HepG2 (cell line): ENCODE measurements at regions not wholly inside any gene's neighbourhood (a gene's known extent, or its start where the extent isn't known, plus 50 kb on each side); places are given as distances from the start of the nearest gene placed in this dataset.

ENCODE experiments used
- ATF5 ChIP-seq: sonication (generic); formaldehyde crosslinking; IDR thresholded peaks from 2 replicates; pipeline ENCODE4 v1.4.0; 2020; ENCODE audit warnings: mild to moderate bottlenecking, low read depth, missing genetic modification reagents
- CBX5 ChIP-seq: sonication (generic); formaldehyde crosslinking; IDR thresholded peaks from 2 replicates; pipeline ENCODE4 v1.4.0; 2020; ENCODE audit warnings: missing genetic modification reagents, borderline replicate concordance
- FOSL2 ChIP-seq: sonication (generic); formaldehyde crosslinking; IDR thresholded peaks from 2 replicates; pipeline ENCODE4 v1.4.0; 2020; ENCODE audit warnings: missing genetic modification reagents
- FOXA1 ChIP-seq, 2 experiments: fragments of 450-650 bp in 1 of 2; sonication (generic) in 1 of 2; formaldehyde crosslinking in 1 of 2; IDR thresholded peaks; 2 replicates each; pipeline versions ENCODE4 v1.4.0 to v1.6.1; 2016 to 2020; ENCODE audit warnings: missing genetic modification reagents in 1 of 2
- GABPA ChIP-seq, 2 experiments: IDR thresholded peaks; 2 replicates each; pipeline ENCODE4 v1.6.1; 2011 to 2016; ENCODE audit warnings: low read depth in 2 of 2, low read length in 1 of 2, missing biosample characterization in 1 of 2, missing genetic modification characterization in 1 of 2
- HMGXB4 ChIP-seq, 2 experiments: sonication (generic) in 1 of 2; formaldehyde crosslinking in 1 of 2; IDR thresholded peaks; 2 replicates each; pipeline versions ENCODE4 v1.4.0 to v1.6.1; 2018 to 2020; ENCODE audit warnings: missing genetic modification reagents in 2 of 2, borderline replicate concordance in 1 of 2, low read depth in 1 of 2, mild to moderate bottlenecking in 1 of 2, missing biosample characterization in 1 of 2
- HNF4A ChIP-seq: sonication (generic); formaldehyde crosslinking; IDR thresholded peaks from 2 replicates; pipeline ENCODE4 v1.4.0; 2020; ENCODE audit warnings: missing genetic modification reagents
- JUN ChIP-seq: sonication (generic); formaldehyde crosslinking; IDR thresholded peaks from 2 replicates; pipeline ENCODE4 v1.4.0; 2020; ENCODE audit warnings: mild to moderate bottlenecking, missing genetic modification reagents
- KDM5B ChIP-seq: sonication (generic); formaldehyde crosslinking; IDR thresholded peaks from 2 replicates; pipeline ENCODE4 v1.4.0; 2020; ENCODE audit warnings: missing genetic modification reagents, mild to moderate bottlenecking, borderline replicate concordance
- KMT2A ChIP-seq: sonication (generic); formaldehyde crosslinking; IDR thresholded peaks from 2 replicates; pipeline ENCODE4 v1.4.0; 2020; ENCODE audit warnings: missing genetic modification reagents
- MAFK ChIP-seq, 2 experiments: IDR thresholded peaks in 1 of 2; conservative IDR thresholded peaks in 1 of 2; 2 replicates each; pipeline ENCODE4 v1.6.1; 2011; ENCODE audit warnings: improper control_type of control experiment in 2 of 2, low read length in 2 of 2
- PRPF4 ChIP-seq: fragments of 200-400 bp; formaldehyde crosslinking; IDR thresholded peaks from 2 replicates; pipeline ENCODE4 v1.6.1; 2016; ENCODE audit warnings: low read length, low read depth; ENCODE audit not compliant: poor library complexity, severe bottlenecking
- RELA ChIP-seq: sonication (generic); formaldehyde crosslinking; IDR thresholded peaks from 2 replicates; pipeline ENCODE4 v1.4.0; 2020; ENCODE audit warnings: missing genetic modification reagents
- SMC3 ChIP-seq: IDR thresholded peaks from 2 replicates; pipeline ENCODE4 v1.6.1; 2011; ENCODE audit warnings: low read length, improper control_type of control experiment
- SRSF1 ChIP-seq: fragments of 200-400 bp; formaldehyde crosslinking; optimal IDR thresholded peaks from 2 replicates; pipeline ENCODE3; 2017; ENCODE audit warnings: mild to moderate bottlenecking, low read depth, low read length, moderate library complexity
- TBX2 ChIP-seq: sonication (generic); formaldehyde crosslinking; IDR thresholded peaks from 2 replicates; pipeline ENCODE4 v1.5.0; 2020; ENCODE audit warnings: missing genetic modification reagents, mild to moderate bottlenecking, borderline replicate concordance
- THRA ChIP-seq: sonication (generic); formaldehyde crosslinking; IDR thresholded peaks from 2 replicates; pipeline ENCODE4 v1.4.0; 2020; ENCODE audit warnings: missing genetic modification reagents, borderline replicate concordance
- ZNF335 ChIP-seq: sonication (generic); formaldehyde crosslinking; IDR thresholded peaks from 2 replicates; pipeline ENCODE4 v1.4.0; 2020; ENCODE audit warnings: missing genetic modification reagents
- ZNF503 ChIP-seq: sonication (generic); formaldehyde crosslinking; IDR thresholded peaks from 2 replicates; pipeline ENCODE4 v1.4.0; 2020; ENCODE audit warnings: missing genetic modification reagents
- ZNF549 ChIP-seq: sonication (generic); formaldehyde crosslinking; IDR thresholded peaks from 2 replicates; pipeline ENCODE4 v1.5.0; 2020; ENCODE audit warnings: missing genetic modification reagents
- ZNF644 ChIP-seq: IDR thresholded peaks from 2 replicates; pipeline ENCODE4 v1.6.1; 2016; ENCODE audit warnings: low read depth
- ZNF720 ChIP-seq: sonication (generic); formaldehyde crosslinking; IDR thresholded peaks from 2 replicates; pipeline ENCODE4 v1.4.0; 2020; ENCODE audit warnings: missing genetic modification reagents
- ZNF776 ChIP-seq: sonication (generic); formaldehyde crosslinking; IDR thresholded peaks from 2 replicates; pipeline ENCODE4 v1.4.0; 2020; ENCODE audit warnings: mild to moderate bottlenecking, missing genetic modification reagents
- ZSCAN21 ChIP-seq: sonication (generic); formaldehyde crosslinking; IDR thresholded peaks from 2 replicates; pipeline ENCODE4 v1.8.0; 2022; ENCODE audit warnings: mild to moderate bottlenecking, missing genetic modification reagents, moderate library complexity, borderline replicate concordance

GRCh38 chr21:17441370-17441769, 71.5 kb upstream of the CXADR start (continued):
- TF ChIP-seq ATF5 (CRISPR knock-in tag) (no peak), GABPA (IDR thresholded peaks at IDR 0.05; ENCODE audit: low read depth, low read length) (no peak), GABPA (CRISPR knock-in tag; IDR thresholded peaks at IDR 0.05; ENCODE audit: low read depth) (no peak), SRSF1 (no peak), PRPF4 (no peak), ZNF720 (CRISPR knock-in tag) (no peak), SMC3 (peak; percentile 13; the same call in 1 of the 2 replicates), HNF4A (peak; percentile 29; the same call in 1 of the 2 replicates), HMGXB4 (CRISPR knock-in tag; IDR thresholded peaks at IDR 0.05; ENCODE audit: borderline replicate concordance in 1 of 2, low read depth in 1 of 2) (peak in 1 of 2 experiments; percentile 54; a peak in 1 of 4 replicates), ZNF549 (CRISPR knock-in tag) (no peak), ZNF335 (no peak), MAFK (conservative IDR thresholded peaks at IDR 0.05 in 1 of 2, IDR thresholded peaks at IDR 0.05 in 1 of 2; ENCODE audit: low read length in 2 of 2) (peak; percentile 47 to 59; a peak in 3 of 4 replicates), ZSCAN21 (CRISPR knock-in tag) (no peak), ZNF776 (no peak), JUN (CRISPR knock-in tag) (no peak), ZNF503 (CRISPR knock-in tag) (0 out of 2 replicates have a peak, but pooled peaks have one; percentile 37), ZNF644 (CRISPR knock-in tag) (peak; percentile 74), KDM5B (no peak), TBX2 (peak; percentile 60; the same call in 1 of the 2 replicates), FOXA1 (IDR thresholded peaks at IDR 0.05) (no peak), FOXA1 (CRISPR knock-in tag; IDR thresholded peaks at IDR 0.05) (peak; percentile 77), CBX5 (CRISPR knock-in tag) (0 out of 2 replicates have a peak, but pooled peaks have one; percentile 57), KMT2A (no peak), FOSL2 (peak; percentile 63), RELA (no peak), THRA (peak; percentile 19; the same call in 1 of the 2 replicates)
